GM23338 (cell line): ENCODE measurements at regions not wholly inside any gene's neighbourhood (a gene's known extent, or its start where the extent isn't known, plus 50 kb on each side); places are given as distances from the start of the nearest gene placed in this dataset.

Experiments used
- ATAC-seq: fragments of 200-7000 bp; cut with Tn5 transposase; 3 replicates; pipeline ENCODE4 v1.9.1; 2020
- DNase-seq: peaks from one replicate; pipeline ENCODE4 v3.0.0-alpha.2; 2015; ENCODE audit warnings: low spot score
- H2AFZ ChIP-seq: fragments of 200-600 bp; sonication (generic); 2 replicates; pipeline ENCODE4 v1.8.0; 2016; ENCODE audit warnings: antibody characterized with exemption, mild to moderate bottlenecking, moderate library complexity
- H3F3A ChIP-seq: fragments of 200-600 bp; sonication (generic); replicated peaks from 2 replicates; pipeline ENCODE4 v1.8.0; 2017; ENCODE audit warnings: antibody characterized with exemption, mixed run types, low read depth
- H3K27ac ChIP-seq: fragments of 200-600 bp; sonication (generic); 2 replicates; pipeline ENCODE4 v1.6.1; 2016; ENCODE audit warnings: low read depth
- H3K27me3 ChIP-seq: fragments of 200-600 bp; sonication (generic); 2 replicates; pipeline ENCODE4 v1.8.0; 2016; ENCODE audit warnings: mild to moderate bottlenecking, mixed run types, moderate library complexity; ENCODE audit not compliant: insufficient read depth
- H3K36me3 ChIP-seq: fragments of 200-600 bp; sonication (generic); 2 replicates; pipeline ENCODE4 v1.8.0; 2016; ENCODE audit warnings: mild to moderate bottlenecking; ENCODE audit not compliant: insufficient read depth
- H3K4me1 ChIP-seq: fragments of 200-600 bp; sonication (generic); 2 replicates; pipeline ENCODE4 v1.8.0; 2016; ENCODE audit warnings: mild to moderate bottlenecking, moderate library complexity; ENCODE audit not compliant: insufficient read depth
- H3K4me2 ChIP-seq: fragments of 200-600 bp; sonication (generic); 2 replicates; pipeline ENCODE4 v1.7.1; 2017; ENCODE audit warnings: mixed run types
- H3K4me3 ChIP-seq: fragments of 200-600 bp; sonication (generic); 2 replicates; pipeline ENCODE4 v1.6.1; 2016; ENCODE audit warnings: mixed run types
- H3K79me2 ChIP-seq: fragments of 200-600 bp; sonication (generic); replicated peaks from 2 replicates; pipeline ENCODE4 v1.8.0; 2017; ENCODE audit warnings: mild to moderate bottlenecking; ENCODE audit not compliant: insufficient read depth
- H3K9me2 ChIP-seq: fragments of 200-600 bp; sonication (generic); 2 replicates; pipeline ENCODE4 v1.8.0; 2017; ENCODE audit not compliant: insufficient read depth
- H4K20me1 ChIP-seq: fragments of 200-600 bp; sonication (generic); replicated peaks from 2 replicates; pipeline ENCODE4 v1.8.0; 2017; ENCODE audit warnings: mild to moderate bottlenecking; ENCODE audit not compliant: insufficient read depth
- H3K27ac Mint-ChIP-seq: 2 replicates; pipeline ENCODE4 v1.8.0; 2020; ENCODE audit warnings: inconsistent platforms, mild to moderate bottlenecking, moderate library complexity, mixed read lengths
- H3K27me3 Mint-ChIP-seq: 3 replicates; pipeline ENCODE4 v1.8.0; 2022; ENCODE audit warnings: low read depth, mild to moderate bottlenecking, moderate library complexity, mixed read lengths, inconsistent platforms; ENCODE audit not compliant: insufficient read depth, poor library complexity
- H3K36me3 Mint-ChIP-seq: 3 replicates; pipeline ENCODE4 v1.8.0; 2021; ENCODE audit warnings: low read depth, mild to moderate bottlenecking, inconsistent platforms, moderate library complexity, mixed read lengths
- H3K4me1 Mint-ChIP-seq: 3 replicates; pipeline ENCODE4 v1.8.0; 2020; ENCODE audit warnings: mild to moderate bottlenecking, inconsistent platforms, mixed read lengths
- H3K4me3 Mint-ChIP-seq: 3 replicates; pipeline ENCODE4 v1.8.0; 2021; ENCODE audit warnings: moderate library complexity, mild to moderate bottlenecking, inconsistent platforms, mixed read lengths
- H3K9me3 Mint-ChIP-seq: 3 replicates; pipeline ENCODE4 v1.8.0; 2020; ENCODE audit warnings: moderate library complexity, mild to moderate bottlenecking, inconsistent platforms, mixed read lengths
- CREB1 ChIP-seq: fragments of 250-450 bp; sonication (Bioruptor Pico); IDR thresholded peaks from 2 replicates; pipeline ENCODE4 v1.5.0; 2020; ENCODE audit warnings: low read depth, mild to moderate bottlenecking, moderate library complexity
- EZH2 ChIP-seq: fragments of 200-600 bp; sonication (generic); IDR thresholded peaks from one replicate; pipeline ENCODE4 v1.8.0; 2017; ENCODE audit warnings: antibody characterized with exemption, mild to moderate bottlenecking, low read depth; ENCODE audit not compliant: unreplicated experiment
- EZH2phosphoT487 ChIP-seq: fragments of 200-600 bp; sonication (generic); IDR thresholded peaks from one replicate; pipeline ENCODE4 v1.8.1; 2018; ENCODE audit warnings: antibody characterized with exemption; ENCODE audit not compliant: unreplicated experiment
- JUNB ChIP-seq: IDR thresholded peaks from one replicate; pipeline ENCODE4 v1.6.1; 2016; ENCODE audit warnings: antibody characterized with exemption; ENCODE audit not compliant: unreplicated experiment
- NANOG ChIP-seq: IDR thresholded peaks from 2 replicates; pipeline ENCODE4 v1.6.1; 2016; ENCODE audit warnings: antibody characterized with exemption, borderline replicate concordance
- POLR2AphosphoS5 ChIP-seq: IDR thresholded peaks from 2 replicates; pipeline ENCODE4 v1.6.1; 2016; ENCODE audit warnings: antibody characterized with exemption, low read depth
- STAT1 ChIP-seq: IDR thresholded peaks from one replicate; pipeline ENCODE4 v1.6.1; 2016; ENCODE audit warnings: antibody characterized with exemption; ENCODE audit not compliant: unreplicated experiment
- ZNF114 ChIP-seq: fragments of 250-450 bp; sonication (Bioruptor Pico); IDR thresholded peaks from 2 replicates; pipeline ENCODE4 v1.5.0; 2020; ENCODE audit warnings: mild to moderate bottlenecking, moderate library complexity
- ZNF331 ChIP-seq: fragments of 250-450 bp; sonication (Bioruptor Pico); IDR thresholded peaks from 2 replicates; pipeline ENCODE4 v1.5.0; 2020; ENCODE audit warnings: low read depth, mild to moderate bottlenecking, moderate library complexity
- TF ChIP-seq, protein P1 (sequence below), 2 experiments: fragments of 200-600 bp in 1 of 2; sonication (generic) in 1 of 2; conservative IDR thresholded peaks; 2 replicates each; pipeline versions ENCODE4 v1.5.1 to v1.6.1; 2016 to 2017; ENCODE audit warnings: antibody characterized with exemption in 2 of 2, low read depth in 2 of 2, mild to moderate bottlenecking in 2 of 2, moderate library complexity in 1 of 2
- TF ChIP-seq, protein P2 (sequence below): IDR thresholded peaks from 2 replicates; pipeline ENCODE4 v1.6.1; 2016; ENCODE audit warnings: antibody characterized with exemption
- TF ChIP-seq, protein P3 (sequence below): IDR thresholded peaks from one replicate; pipeline ENCODE4 v1.6.1; 2018; ENCODE audit warnings: antibody characterized with exemption; ENCODE audit not compliant: unreplicated experiment

DNA sequence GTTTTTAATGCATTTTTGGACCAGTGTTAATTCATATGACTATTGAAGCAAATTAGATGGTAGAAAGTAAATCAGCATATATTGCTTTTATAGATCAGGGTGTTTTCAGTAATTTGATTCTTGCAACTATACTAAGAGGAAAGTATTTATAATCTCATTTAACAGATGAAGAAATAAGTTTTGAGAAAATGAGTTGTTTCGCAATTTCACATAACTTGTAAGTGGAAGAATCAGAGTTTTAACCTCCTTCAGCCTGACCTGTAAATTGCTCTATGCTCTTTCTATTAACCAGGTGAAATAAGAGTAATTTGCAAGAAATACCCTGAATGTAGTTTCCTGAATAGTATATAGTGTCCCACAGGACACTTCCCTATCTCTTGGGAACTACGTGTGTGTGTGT, 1106.8 kb upstream of the RAG2 start:
- no peak overlapping the region for H3K4me2 ChIP-seq
- no peak overlapping the region for H3K27ac ChIP-seq
- H3K4me1 ChIP-seq = no peaks in the 10 kb centered on the region
- Mint-ChIP-seq H3K27me3 (no peaks in the 10 kb centered on the region), H3K36me3 (no peaks in the 10 kb centered on the region), H3K4me1 (no peaks in the 10 kb centered on the region), H3K4me3 (no peak overlapping the region), H3K9me3 (peaks cover 10% of the 10 kb centered on the region; the same call in 2 of the 3 replicates), H3K27ac (no peak overlapping the region)
- no peak for ATAC-seq
- no peaks in the 10 kb centered on the region for H3K9me2 ChIP-seq
- H2AFZ ChIP-seq = no peak overlapping the region
- H3K4me3 ChIP-seq = no peak overlapping the region
- no peaks in the 10 kb centered on the region for H3F3A ChIP-seq
- H3K36me3 ChIP-seq = peaks cover 5% of the 10 kb centered on the region; the same call in 1 of the 2 replicates
- H4K20me1 ChIP-seq = no peaks in the 10 kb centered on the region
- TF ChIP-seq, protein P1, sequence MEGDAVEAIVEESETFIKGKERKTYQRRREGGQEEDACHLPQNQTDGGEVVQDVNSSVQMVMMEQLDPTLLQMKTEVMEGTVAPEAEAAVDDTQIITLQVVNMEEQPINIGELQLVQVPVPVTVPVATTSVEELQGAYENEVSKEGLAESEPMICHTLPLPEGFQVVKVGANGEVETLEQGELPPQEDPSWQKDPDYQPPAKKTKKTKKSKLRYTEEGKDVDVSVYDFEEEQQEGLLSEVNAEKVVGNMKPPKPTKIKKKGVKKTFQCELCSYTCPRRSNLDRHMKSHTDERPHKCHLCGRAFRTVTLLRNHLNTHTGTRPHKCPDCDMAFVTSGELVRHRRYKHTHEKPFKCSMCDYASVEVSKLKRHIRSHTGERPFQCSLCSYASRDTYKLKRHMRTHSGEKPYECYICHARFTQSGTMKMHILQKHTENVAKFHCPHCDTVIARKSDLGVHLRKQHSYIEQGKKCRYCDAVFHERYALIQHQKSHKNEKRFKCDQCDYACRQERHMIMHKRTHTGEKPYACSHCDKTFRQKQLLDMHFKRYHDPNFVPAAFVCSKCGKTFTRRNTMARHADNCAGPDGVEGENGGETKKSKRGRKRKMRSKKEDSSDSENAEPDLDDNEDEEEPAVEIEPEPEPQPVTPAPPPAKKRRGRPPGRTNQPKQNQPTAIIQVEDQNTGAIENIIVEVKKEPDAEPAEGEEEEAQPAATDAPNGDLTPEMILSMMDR (conservative IDR thresholded peaks at IDR 0.05; ENCODE audit: low read depth in 2 of 2) = no peak
- TF ChIP-seq, protein P2, sequence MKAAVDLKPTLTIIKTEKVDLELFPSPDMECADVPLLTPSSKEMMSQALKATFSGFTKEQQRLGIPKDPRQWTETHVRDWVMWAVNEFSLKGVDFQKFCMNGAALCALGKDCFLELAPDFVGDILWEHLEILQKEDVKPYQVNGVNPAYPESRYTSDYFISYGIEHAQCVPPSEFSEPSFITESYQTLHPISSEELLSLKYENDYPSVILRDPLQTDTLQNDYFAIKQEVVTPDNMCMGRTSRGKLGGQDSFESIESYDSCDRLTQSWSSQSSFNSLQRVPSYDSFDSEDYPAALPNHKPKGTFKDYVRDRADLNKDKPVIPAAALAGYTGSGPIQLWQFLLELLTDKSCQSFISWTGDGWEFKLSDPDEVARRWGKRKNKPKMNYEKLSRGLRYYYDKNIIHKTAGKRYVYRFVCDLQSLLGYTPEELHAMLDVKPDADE = no peak
- TF ChIP-seq CREB1 (CRISPR knock-in tag) (no peak), ZNF331 (CRISPR knock-in tag) (no peak), NANOG (no peak), STAT1 (no peak), EZH2phosphoT487 (no peak), ZNF114 (CRISPR knock-in tag) (no peak), EZH2 (no peak), JUNB (no peak), POLR2AphosphoS5 (no peak)
- TF ChIP-seq, protein P3, sequence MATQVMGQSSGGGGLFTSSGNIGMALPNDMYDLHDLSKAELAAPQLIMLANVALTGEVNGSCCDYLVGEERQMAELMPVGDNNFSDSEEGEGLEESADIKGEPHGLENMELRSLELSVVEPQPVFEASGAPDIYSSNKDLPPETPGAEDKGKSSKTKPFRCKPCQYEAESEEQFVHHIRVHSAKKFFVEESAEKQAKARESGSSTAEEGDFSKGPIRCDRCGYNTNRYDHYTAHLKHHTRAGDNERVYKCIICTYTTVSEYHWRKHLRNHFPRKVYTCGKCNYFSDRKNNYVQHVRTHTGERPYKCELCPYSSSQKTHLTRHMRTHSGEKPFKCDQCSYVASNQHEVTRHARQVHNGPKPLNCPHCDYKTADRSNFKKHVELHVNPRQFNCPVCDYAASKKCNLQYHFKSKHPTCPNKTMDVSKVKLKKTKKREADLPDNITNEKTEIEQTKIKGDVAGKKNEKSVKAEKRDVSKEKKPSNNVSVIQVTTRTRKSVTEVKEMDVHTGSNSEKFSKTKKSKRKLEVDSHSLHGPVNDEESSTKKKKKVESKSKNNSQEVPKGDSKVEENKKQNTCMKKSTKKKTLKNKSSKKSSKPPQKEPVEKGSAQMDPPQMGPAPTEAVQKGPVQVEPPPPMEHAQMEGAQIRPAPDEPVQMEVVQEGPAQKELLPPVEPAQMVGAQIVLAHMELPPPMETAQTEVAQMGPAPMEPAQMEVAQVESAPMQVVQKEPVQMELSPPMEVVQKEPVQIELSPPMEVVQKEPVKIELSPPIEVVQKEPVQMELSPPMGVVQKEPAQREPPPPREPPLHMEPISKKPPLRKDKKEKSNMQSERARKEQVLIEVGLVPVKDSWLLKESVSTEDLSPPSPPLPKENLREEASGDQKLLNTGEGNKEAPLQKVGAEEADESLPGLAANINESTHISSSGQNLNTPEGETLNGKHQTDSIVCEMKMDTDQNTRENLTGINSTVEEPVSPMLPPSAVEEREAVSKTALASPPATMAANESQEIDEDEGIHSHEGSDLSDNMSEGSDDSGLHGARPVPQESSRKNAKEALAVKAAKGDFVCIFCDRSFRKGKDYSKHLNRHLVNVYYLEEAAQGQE = no peak
- H3K79me2 ChIP-seq = no peaks in the 10 kb centered on the region
- DNase-seq = no peak
- H3K27me3 ChIP-seq = no peaks in the 10 kb centered on the region
